ENCODE measurements at regions not wholly inside any gene's neighbourhood (a gene's known extent, or its start where the extent isn't known, plus 50 kb on each side); places are given as distances from the start of the nearest gene placed in this dataset.

- Mint-ChIP-seq H3K4me1 (ENCODE audit: unreplicated experiment) (no peaks in the 10 kb centered on the region), H3K36me3 (ENCODE audit: unreplicated experiment) (no peaks in the 10 kb centered on the region), H3K27me3 (ENCODE audit: unreplicated experiment) (peaks cover 13% of the 10 kb centered on the region), H3K27ac (ENCODE audit: unreplicated experiment) (no peak overlapping the region), H3K4me3 (ENCODE audit: unreplicated experiment) (no peak overlapping the region), H3K9me3 (ENCODE audit: unreplicated experiment) (no peaks in the 10 kb centered on the region)
- TF ChIP-seq CTCF (IDR thresholded peaks at IDR 0.05) = no peak
- DNase-seq (ENCODE audit: extremely low spot score, unreplicated experiment) = no peak
Observed at GRCh38 chr16:48817032-48817431, 207.1 kb upstream of the N4BP1 start.

- H3K27me3 Mint-ChIP-seq (ENCODE audit: unreplicated experiment) = peaks cover 19% of the 10 kb centered on the region
Observed at GRCh38 chr16:48816393-48816792, 206.4 kb upstream of the N4BP1 start.

GRCh38 chr16:48814994-48815393 lies 205.0 kb upstream of the N4BP1 start:
- H3K36me3 Mint-ChIP-seq (ENCODE audit: unreplicated experiment) = no peaks in the 10 kb centered on the region

More at GRCh38 chr16:48816393-48816792, 206.4 kb upstream of the N4BP1 start:
- Mint-ChIP-seq H3K4me1 (ENCODE audit: unreplicated experiment) (no peaks in the 10 kb centered on the region), H3K36me3 (ENCODE audit: unreplicated experiment) (no peaks in the 10 kb centered on the region), H3K4me3 (ENCODE audit: unreplicated experiment) (no peak overlapping the region), H3K9me3 (ENCODE audit: unreplicated experiment) (no peaks in the 10 kb centered on the region), H3K27ac (ENCODE audit: unreplicated experiment) (no peak overlapping the region)
- TF ChIP-seq CTCF (IDR thresholded peaks at IDR 0.05) = no peak
- no peak for DNase-seq (ENCODE audit: extremely low spot score, unreplicated experiment)

GRCh38 chr16:48813485-48813884 lies 203.5 kb upstream of the N4BP1 start:
- Mint-ChIP-seq H3K27me3 (ENCODE audit: unreplicated experiment) (peaks cover 36% of the 10 kb centered on the region), H3K27ac (ENCODE audit: unreplicated experiment) (no peak overlapping the region)

More at GRCh38 chr16:48814994-48815393, 205.0 kb upstream of the N4BP1 start:
- H3K4me3 Mint-ChIP-seq (ENCODE audit: unreplicated experiment) = no peak overlapping the region
- H3K9me3 Mint-ChIP-seq (ENCODE audit: unreplicated experiment) = no peaks in the 10 kb centered on the region
- no peak for TF ChIP-seq CTCF (IDR thresholded peaks at IDR 0.05)
- no peak overlapping the region for H3K27ac Mint-ChIP-seq (ENCODE audit: unreplicated experiment)
- H3K4me1 Mint-ChIP-seq (ENCODE audit: unreplicated experiment) = no peaks in the 10 kb centered on the region
- no peak for DNase-seq (ENCODE audit: extremely low spot score, unreplicated experiment)
- peaks cover 25% of the 10 kb centered on the region for H3K27me3 Mint-ChIP-seq (ENCODE audit: unreplicated experiment)

GRCh38 chr16:48812856-48813255 lies 202.9 kb upstream of the N4BP1 start:
- Mint-ChIP-seq H3K4me3 (ENCODE audit: unreplicated experiment) (no peak overlapping the region), H3K36me3 (ENCODE audit: unreplicated experiment) (no peaks in the 10 kb centered on the region), H3K4me1 (ENCODE audit: unreplicated experiment) (no peaks in the 10 kb centered on the region), H3K27ac (ENCODE audit: unreplicated experiment) (no peak overlapping the region), H3K9me3 (ENCODE audit: unreplicated experiment) (no peaks in the 10 kb centered on the region), H3K27me3 (ENCODE audit: unreplicated experiment) (peaks cover 36% of the 10 kb centered on the region)
- no peak for TF ChIP-seq CTCF (IDR thresholded peaks at IDR 0.05)
- DNase-seq (ENCODE audit: extremely low spot score, unreplicated experiment) = no peak

More at GRCh38 chr16:48813485-48813884, 203.5 kb upstream of the N4BP1 start:
- no peak for DNase-seq (ENCODE audit: extremely low spot score, unreplicated experiment)
- Mint-ChIP-seq H3K9me3 (ENCODE audit: unreplicated experiment) (no peaks in the 10 kb centered on the region), H3K4me3 (ENCODE audit: unreplicated experiment) (no peak overlapping the region), H3K4me1 (ENCODE audit: unreplicated experiment) (no peaks in the 10 kb centered on the region), H3K36me3 (ENCODE audit: unreplicated experiment) (no peaks in the 10 kb centered on the region)
- no peak for TF ChIP-seq CTCF (IDR thresholded peaks at IDR 0.05)

Measured in osteocyte (in vitro differentiated cells).